SK-N-MC (cell line): ENCODE measurements at regions not wholly inside any gene's neighbourhood (a gene's known extent, or its start where the extent isn't known, plus 50 kb on each side); places are given as distances from the start of the nearest gene placed in this dataset.

Source experiments
- DNase-seq: peaks from one replicate; pipeline ENCODE4 v3.0.0-alpha.2; 2011; ENCODE audit warnings: low read depth, low spot score
- H3K27ac ChIP-seq: fragments of 200-600 bp; sonication (generic); 2 replicates; pipeline ENCODE4 v1.5.1; 2016; ENCODE audit warnings: mixed run types
- H3K36me3 ChIP-seq: fragments of 200-600 bp; sonication (generic); 2 replicates; pipeline ENCODE4 v1.6.1; 2017; ENCODE audit warnings: antibody characterized with exemption, low read length, mixed read lengths; ENCODE audit not compliant: insufficient read depth
- H3K4me3 ChIP-seq: fragments of 200-600 bp; sonication (generic); 2 replicates; pipeline ENCODE4 v1.5.1; 2016
- H3K9ac ChIP-seq: fragments of 200-600 bp; sonication (generic); 2 replicates; pipeline ENCODE4 v1.8.0; 2017; ENCODE audit warnings: mixed run types, mixed read lengths; ENCODE audit not compliant: insufficient read length
- H3K9me3 ChIP-seq: fragments of 200-600 bp; sonication (generic); 2 replicates; pipeline ENCODE4 v1.6.1; 2017; ENCODE audit warnings: low read depth, mild to moderate bottlenecking, antibody characterized with exemption, low read length, moderate library complexity, mixed read lengths
- EZH2 ChIP-seq: fragments of 200-600 bp; sonication (generic); IDR thresholded peaks from one replicate; pipeline ENCODE4 v1.6.1; 2017; ENCODE audit warnings: antibody characterized with exemption
- FOXP2 ChIP-seq: optimal IDR thresholded peaks from 2 replicates; pipeline ENCODE3; 2011; ENCODE audit warnings: mild to moderate bottlenecking, moderate library complexity; ENCODE audit not compliant: insufficient read depth; ENCODE audit errors: extremely low read length, control extremely low read depth
- POLR2AphosphoS5 ChIP-seq: IDR thresholded peaks from 2 replicates; pipeline ENCODE4 v1.6.1; 2012; ENCODE audit warnings: mild to moderate bottlenecking, low read depth, low read length, borderline replicate concordance

DNA sequence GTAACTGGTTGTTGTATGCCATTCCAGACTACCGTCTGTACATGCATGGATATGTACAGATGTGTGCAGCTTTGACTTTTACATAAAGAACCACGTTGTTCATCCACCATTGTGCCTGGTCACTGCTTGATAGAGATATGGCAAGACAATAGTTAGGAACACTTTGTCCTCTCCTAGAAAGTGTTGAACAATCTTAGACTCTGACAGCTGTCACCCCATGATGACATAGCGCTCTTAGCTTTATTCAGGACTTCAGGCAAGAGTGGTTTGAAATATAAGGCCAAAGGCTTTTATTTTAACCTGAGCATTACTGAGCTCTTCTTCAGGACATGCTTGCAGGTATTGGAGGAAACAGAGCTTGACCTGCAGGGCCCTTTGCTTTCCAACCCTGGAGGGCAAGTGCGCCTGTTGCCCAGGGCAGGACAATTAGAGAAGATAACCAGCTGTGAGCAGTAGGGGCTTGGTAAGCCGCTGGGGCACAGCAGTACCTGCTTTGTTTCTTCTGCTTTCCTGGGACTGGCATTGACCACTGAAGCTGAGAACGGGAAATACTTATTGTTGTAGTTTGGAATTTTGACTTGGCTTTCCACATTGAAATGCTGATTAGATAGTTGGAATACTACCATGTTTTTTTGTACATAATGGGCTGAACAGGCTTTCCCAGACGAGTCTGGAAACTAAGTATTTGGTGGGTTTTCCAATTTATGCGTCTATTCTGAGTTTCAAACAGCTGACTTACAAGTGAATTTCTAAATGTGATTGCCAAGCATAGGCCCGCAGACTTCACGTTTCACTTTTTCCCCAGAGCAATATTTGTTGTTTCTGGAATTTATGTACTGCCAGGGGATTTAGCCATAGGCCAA lies 51.1 kb downstream of the GARRE1 start:
- Histone ChIP-seq H3K9ac (no peak overlapping the region), H3K9me3 (no peaks in the 10 kb centered on the region), H3K27ac (no peak overlapping the region), H3K4me3 (no peak overlapping the region), H3K36me3 (no peaks in the 10 kb centered on the region)
- TF ChIP-seq EZH2 = no peak
- no peak for TF ChIP-seq POLR2AphosphoS5
- TF ChIP-seq FOXP2 = no peak
- DNase-seq = no peak

DNA sequence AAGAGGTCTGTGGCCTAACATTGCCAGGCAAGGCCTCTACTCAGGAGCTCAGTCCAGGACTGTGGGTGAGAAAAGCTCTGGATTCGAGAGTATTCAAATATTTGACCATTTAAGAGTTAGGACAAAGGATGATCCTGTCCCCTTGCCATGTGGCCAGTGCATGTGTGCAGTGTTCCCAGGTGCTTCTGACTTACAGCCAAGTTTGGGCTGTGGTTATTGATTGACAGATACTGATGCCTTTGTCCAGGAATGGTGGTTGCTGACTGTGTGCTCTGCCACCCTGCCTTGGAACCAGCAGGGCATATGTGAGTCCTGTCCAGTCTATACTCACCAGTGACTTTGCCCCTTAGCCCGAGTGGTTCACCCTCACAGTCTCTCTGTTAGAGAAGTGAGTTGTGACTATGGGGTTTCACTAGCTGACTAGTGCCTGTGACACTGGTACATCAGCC lies 51.9 kb downstream of the GARRE1 start:
- Histone ChIP-seq H3K9me3 (no peaks in the 10 kb centered on the region), H3K9ac (no peak overlapping the region), H3K36me3 (no peaks in the 10 kb centered on the region), H3K27ac (no peak overlapping the region), H3K4me3 (no peak overlapping the region)
- no peak for TF ChIP-seq FOXP2
- no peak for TF ChIP-seq POLR2AphosphoS5
- TF ChIP-seq EZH2 = no peak
- DNase-seq = no peak

DNA sequence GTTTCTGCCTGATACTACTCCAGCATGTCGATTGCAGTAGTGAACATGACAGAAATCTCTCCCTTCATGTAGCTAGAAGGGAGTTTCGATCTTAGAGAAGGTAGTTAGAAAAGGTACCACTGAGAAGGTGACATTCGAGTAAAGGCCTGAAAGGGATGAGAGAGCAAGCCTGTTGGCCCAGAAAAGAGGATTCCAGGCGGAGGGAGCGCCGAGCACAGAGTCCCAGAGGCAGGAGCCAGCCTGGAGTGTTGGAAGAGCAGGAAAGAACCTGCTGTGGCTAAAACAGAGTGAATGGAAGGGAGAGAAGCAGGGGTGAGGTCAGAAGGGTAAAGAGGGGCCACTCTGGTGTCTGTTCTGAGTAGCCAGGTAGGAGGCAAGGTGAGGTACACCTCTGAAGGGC lies 52.5 kb downstream of the GARRE1 start:
- Histone ChIP-seq H3K9me3 (no peaks in the 10 kb centered on the region), H3K27ac (no peak overlapping the region)
- no peak for TF ChIP-seq EZH2
- no peak for TF ChIP-seq POLR2AphosphoS5
- TF ChIP-seq FOXP2 = no peak

DNA sequence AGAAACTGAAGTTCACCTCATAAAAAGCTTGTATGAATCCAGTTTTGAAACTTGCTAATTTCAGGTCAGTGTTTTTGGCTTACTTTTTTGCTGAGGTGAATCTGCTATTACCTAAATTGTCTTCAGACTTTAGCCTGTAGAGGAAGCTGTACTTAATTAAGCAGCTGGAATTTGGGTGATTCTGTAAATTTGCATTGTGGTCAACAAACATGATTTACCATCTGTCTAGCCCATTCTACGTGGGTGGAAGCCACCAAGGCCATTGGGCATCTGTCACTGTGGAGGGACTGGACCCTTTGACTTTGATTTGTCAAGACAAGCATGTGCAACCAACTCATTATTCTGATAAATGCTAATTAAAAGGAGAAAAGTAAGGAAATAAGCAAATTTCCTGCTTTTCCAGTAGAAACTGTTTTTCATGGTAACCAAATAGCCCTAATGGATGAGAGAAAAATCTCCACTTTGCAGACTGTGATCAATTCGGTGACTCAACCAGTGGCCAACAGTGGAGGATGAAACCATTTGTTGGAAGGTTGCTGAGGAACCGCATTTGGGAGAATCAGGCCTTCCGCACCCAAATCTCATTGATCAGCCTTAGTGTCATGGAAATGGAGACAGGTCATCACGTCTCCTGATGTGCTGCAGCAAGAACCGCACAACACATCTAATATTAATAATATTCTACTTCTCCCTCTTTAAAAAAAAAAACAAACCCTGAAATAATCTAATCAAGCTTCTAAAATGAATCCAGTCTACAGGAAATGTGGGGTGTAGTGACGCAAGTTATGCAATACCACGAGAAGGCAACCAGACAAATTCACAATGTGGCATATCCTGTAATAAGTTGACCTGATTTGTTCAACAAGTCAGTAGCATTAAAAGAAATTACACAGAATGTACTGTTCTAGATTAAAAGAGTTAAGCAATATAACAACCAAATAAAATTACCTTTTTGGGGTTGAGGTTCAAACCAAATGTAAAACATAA lies 54.3 kb downstream of the GARRE1 start:
- TF ChIP-seq FOXP2 (no peak), EZH2 (no peak), POLR2AphosphoS5 (no peak)
- Histone ChIP-seq H3K4me3 (no peak overlapping the region), H3K9me3 (no peaks in the 10 kb centered on the region), H3K27ac (no peak overlapping the region), H3K9ac (no peak overlapping the region), H3K36me3 (no peaks in the 10 kb centered on the region)
- DNase-seq = peak; percentile 32

More for the DNA sequence above, 52.5 kb downstream of the GARRE1 start:
- H3K9ac ChIP-seq = no peak overlapping the region
- H3K36me3 ChIP-seq = no peaks in the 10 kb centered on the region
- DNase-seq = no peak
- no peak overlapping the region for H3K4me3 ChIP-seq

DNA sequence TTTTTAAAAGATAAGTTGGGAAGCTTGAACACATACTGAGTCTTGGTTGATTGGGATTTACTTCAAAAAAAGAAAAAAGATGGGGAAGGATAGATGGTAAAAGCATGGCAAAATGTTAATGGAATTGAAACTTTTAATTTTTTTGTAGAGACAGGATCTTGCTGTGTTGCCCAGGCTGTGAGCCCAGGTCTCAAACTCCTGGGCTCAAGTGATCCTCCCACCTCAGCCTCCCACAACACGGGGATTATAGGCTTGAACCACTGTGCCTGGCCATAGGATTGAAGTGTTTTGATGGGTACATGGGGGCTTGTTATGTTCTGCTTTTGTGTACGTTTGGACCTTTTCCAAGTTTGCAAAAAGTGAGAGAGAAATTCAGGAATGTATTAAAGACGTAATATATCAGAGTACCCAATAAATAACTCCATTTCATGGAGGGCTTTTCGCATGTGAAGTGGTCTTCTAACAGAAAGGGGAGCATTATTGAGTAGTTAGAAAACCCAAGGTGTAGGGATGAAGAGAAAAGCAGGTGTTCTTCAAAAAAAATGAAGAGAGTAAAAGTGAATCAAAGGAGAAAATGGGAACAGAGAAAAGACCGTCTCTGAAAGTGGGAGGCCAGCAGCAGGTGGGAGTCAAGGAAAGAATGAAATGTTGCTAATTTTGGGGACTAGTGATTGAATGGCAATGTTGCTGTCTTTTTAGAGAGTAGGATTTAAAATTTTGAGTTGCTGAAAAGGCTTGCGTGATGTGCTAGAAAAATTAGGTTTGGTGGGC lies 55.2 kb downstream of the GARRE1 start:
- no peak for TF ChIP-seq FOXP2
- no peak for TF ChIP-seq POLR2AphosphoS5
- TF ChIP-seq EZH2 = no peak
- H3K4me3 ChIP-seq = no peak overlapping the region

DNA sequence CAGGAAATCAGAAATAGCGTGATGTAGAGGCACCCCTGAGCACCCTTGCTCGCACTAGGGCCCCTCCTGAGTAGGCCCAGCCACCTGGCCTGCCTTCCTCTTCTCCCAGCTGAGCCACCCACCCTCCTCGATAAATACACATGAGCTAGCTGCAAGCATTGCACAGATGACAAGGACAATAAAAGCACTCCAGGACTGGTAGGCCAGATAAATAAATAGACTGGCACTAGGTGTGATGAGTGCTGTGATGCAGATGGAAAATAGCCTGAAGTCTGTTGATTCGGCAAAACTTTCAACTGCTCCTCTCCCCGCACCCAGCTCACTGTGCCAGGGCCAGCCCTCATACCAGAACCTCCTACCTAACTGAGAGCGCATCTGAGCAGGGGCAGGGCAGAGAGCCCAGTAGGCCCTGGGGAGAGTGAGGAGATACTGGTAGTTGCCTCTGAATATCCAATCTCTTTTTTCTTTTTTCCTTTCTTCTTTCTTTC lies 54.5 kb upstream of the GPI start:
- H3K9ac ChIP-seq = no peak overlapping the region
- no peak overlapping the region for H3K27ac ChIP-seq

More for the DNA sequence above, 55.2 kb downstream of the GARRE1 start:
- Histone ChIP-seq H3K9ac (no peak overlapping the region), H3K27ac (no peak overlapping the region), H3K36me3 (no peaks in the 10 kb centered on the region), H3K9me3 (no peaks in the 10 kb centered on the region)
- no peak for DNase-seq

DNA sequence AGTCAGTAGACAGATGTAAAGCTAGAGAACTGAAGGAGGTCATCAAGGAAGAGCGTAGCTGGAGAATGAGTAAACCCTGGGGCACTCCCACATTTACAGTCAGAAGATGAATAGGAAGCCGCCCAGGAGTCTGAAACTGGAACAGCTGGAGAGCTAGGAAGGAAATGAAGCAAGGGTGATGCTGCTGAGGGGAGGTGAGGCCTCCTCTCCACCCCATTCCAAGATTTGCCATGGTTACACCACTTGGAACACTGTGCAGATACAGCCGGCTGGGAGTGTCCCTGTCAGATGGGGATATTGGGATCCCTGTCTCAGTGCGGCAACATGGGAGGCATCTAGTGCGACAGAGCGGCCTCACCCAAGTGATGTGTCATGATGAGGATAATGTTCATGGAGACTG lies 51.8 kb upstream of the GPI start:
- no peaks in the 10 kb centered on the region for H3K36me3 ChIP-seq
- H3K9ac ChIP-seq = no peak overlapping the region
- H3K9me3 ChIP-seq = no peaks in the 10 kb centered on the region
- H3K27ac ChIP-seq = no peak overlapping the region
- DNase-seq = no peak
- no peak overlapping the region for H3K4me3 ChIP-seq
- TF ChIP-seq FOXP2 (no peak), EZH2 (no peak), POLR2AphosphoS5 (no peak)

More for the DNA sequence above, 54.5 kb upstream of the GPI start:
- H3K9me3 ChIP-seq = no peaks in the 10 kb centered on the region
- DNase-seq = no peak
- H3K4me3 ChIP-seq = no peak overlapping the region
- no peaks in the 10 kb centered on the region for H3K36me3 ChIP-seq
- TF ChIP-seq FOXP2 (no peak), POLR2AphosphoS5 (no peak), EZH2 (no peak)
